ENCODE measurements at regions not wholly inside any gene's neighbourhood (a gene's known extent, or its start where the extent isn't known, plus 50 kb on each side); places are given as distances from the start of the nearest gene placed in this dataset.
"Not testable (repeated sequence)": the region's sequence is repeated elsewhere in the genome, so short reads cannot be mapped to it uniquely, and the experiment has no call there.

GRCh38 chr1:147050654-147051053, 112.5 kb downstream of the NBPF12 start:
- H3K36me3 ChIP-seq (replicated peaks; ENCODE audit: low read depth, low read length) = no peaks in the 10 kb centered on the region
- H2AFZ ChIP-seq (ENCODE audit: low read depth, low read length) = no peak overlapping the region
- H3K4me3 ChIP-seq (ENCODE audit: low read length) = no peak overlapping the region
- peaks cover 9% of the 10 kb centered on the region; the same call in 1 of the 2 replicates for H3K27me3 ChIP-seq (ENCODE audit: low read depth, low read length)
- no peak overlapping the region for H3K9ac ChIP-seq (ENCODE audit: low read length)
- H3K4me1 ChIP-seq (ENCODE audit: low read length) = peaks cover 28% of the 10 kb centered on the region
- no peaks in the 10 kb centered on the region for H3K79me2 ChIP-seq (ENCODE audit: low read length)
- no peak overlapping the region for H3K4me2 ChIP-seq (ENCODE audit: low read length)
- no peaks in the 10 kb centered on the region for H4K20me1 ChIP-seq (ENCODE audit: insufficient read depth, low read length)
- H3K27ac ChIP-seq (ENCODE audit: low read length) = no peak overlapping the region
- no peak for TF ChIP-seq EZH2phosphoT487 (IDR thresholded peaks at IDR 0.05; ENCODE audit: low read depth)
- TF ChIP-seq, protein P1, sequence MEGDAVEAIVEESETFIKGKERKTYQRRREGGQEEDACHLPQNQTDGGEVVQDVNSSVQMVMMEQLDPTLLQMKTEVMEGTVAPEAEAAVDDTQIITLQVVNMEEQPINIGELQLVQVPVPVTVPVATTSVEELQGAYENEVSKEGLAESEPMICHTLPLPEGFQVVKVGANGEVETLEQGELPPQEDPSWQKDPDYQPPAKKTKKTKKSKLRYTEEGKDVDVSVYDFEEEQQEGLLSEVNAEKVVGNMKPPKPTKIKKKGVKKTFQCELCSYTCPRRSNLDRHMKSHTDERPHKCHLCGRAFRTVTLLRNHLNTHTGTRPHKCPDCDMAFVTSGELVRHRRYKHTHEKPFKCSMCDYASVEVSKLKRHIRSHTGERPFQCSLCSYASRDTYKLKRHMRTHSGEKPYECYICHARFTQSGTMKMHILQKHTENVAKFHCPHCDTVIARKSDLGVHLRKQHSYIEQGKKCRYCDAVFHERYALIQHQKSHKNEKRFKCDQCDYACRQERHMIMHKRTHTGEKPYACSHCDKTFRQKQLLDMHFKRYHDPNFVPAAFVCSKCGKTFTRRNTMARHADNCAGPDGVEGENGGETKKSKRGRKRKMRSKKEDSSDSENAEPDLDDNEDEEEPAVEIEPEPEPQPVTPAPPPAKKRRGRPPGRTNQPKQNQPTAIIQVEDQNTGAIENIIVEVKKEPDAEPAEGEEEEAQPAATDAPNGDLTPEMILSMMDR (IDR thresholded peaks at IDR 0.05; ENCODE audit: low read depth, low read length) = no peak
- H3K9me3 ChIP-seq (ENCODE audit: insufficient read depth, low read length) = no peaks in the 10 kb centered on the region

GRCh38 chr1:147046863-147047394, 108.8 kb downstream of the NBPF12 start:
- peak overlapping the region; percentile 54 for H3K4me2 ChIP-seq (ENCODE audit: low read length)
- H3K79me2 ChIP-seq (ENCODE audit: low read length); H3K9me3 ChIP-seq (ENCODE audit: insufficient read depth, low read length); H3K36me3 ChIP-seq (replicated peaks; ENCODE audit: low read depth, low read length); H3K9ac ChIP-seq (ENCODE audit: low read length); H4K20me1 ChIP-seq (ENCODE audit: insufficient read depth, low read length); H2AFZ ChIP-seq (ENCODE audit: low read depth, low read length): not testable (repeated sequence)
- H3K4me3 ChIP-seq (ENCODE audit: low read length) = peak overlapping the region; percentile 50
- peaks cover 14% of the 10 kb centered on the region; the same call in 1 of the 2 replicates for H3K27me3 ChIP-seq (ENCODE audit: low read depth, low read length)
- H3K4me1 ChIP-seq (ENCODE audit: low read length) = peaks cover 56% of the 10 kb centered on the region
- H3K27ac ChIP-seq (ENCODE audit: low read length) = peak overlapping the region; percentile 45

DNA sequence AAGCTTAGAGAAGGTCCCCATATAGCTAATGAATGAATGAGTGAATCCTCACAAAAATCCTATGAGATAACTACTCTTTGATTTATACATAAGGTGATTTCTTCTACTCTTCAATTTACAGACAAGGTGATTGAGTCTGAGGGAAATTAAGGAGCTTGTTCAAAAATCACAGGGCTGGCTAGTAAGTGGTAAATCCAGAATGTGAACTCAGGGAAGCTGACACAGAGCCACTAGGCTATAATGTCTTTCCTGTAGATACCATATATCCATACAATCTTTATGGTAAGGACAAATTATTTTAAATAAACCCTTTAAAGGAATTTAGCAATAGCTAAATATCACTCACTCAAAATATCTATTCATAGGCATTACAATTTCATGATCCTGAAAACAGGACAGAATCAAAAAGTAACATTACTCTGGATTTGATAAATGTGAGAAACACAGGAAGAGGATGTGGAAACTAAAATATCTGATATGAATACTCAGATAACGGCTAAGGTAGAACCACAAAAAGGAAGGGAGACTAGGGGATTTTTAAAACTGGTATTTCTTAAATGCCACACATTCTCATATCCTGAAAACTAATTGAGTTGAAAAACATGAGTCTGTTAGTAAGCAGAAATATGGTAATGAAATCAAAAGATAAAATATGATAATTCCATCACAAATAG, 108.2 kb downstream of the NBPF12 start:
- Histone ChIP-seq H3K27ac (ENCODE audit: low read length) (peak overlapping the region; percentile 45), H3K79me2 (ENCODE audit: low read length) (no peaks in the 10 kb centered on the region), H3K4me3 (ENCODE audit: low read length) (peak overlapping the region; percentile 50), H3K9ac (ENCODE audit: low read length) (no peak overlapping the region), H2AFZ (ENCODE audit: low read depth, low read length) (no peak overlapping the region), H4K20me1 (ENCODE audit: insufficient read depth, low read length) (no peaks in the 10 kb centered on the region), H3K27me3 (ENCODE audit: low read depth, low read length) (peaks cover 17% of the 10 kb centered on the region), H3K9me3 (ENCODE audit: insufficient read depth, low read length) (no peaks in the 10 kb centered on the region), H3K36me3 (replicated peaks; ENCODE audit: low read depth, low read length) (no peaks in the 10 kb centered on the region), H3K4me2 (ENCODE audit: low read length) (peak overlapping the region; percentile 54), H3K4me1 (ENCODE audit: low read length) (peaks cover 56% of the 10 kb centered on the region)
- TF ChIP-seq, protein P1 (IDR thresholded peaks at IDR 0.05; ENCODE audit: low read depth, low read length) = no peak
- peak; percentile 79; the same call in 1 of the 2 replicates for TF ChIP-seq EZH2phosphoT487 (IDR thresholded peaks at IDR 0.05; ENCODE audit: low read depth)
